ENCODE measurements at regions not wholly inside any gene's neighbourhood (a gene's known extent, or its start where the extent isn't known, plus 50 kb on each side); places are given as distances from the start of the nearest gene placed in this dataset.

GRCh38 chr11:24157316-24157715, 339.5 kb upstream of the LUZP2 start:
- TF ChIP-seq CTCF (IDR thresholded peaks at IDR 0.05; ENCODE audit: low read depth, low read length) (no peak), EZH2phosphoT487 (IDR thresholded peaks at IDR 0.05; ENCODE audit: low read depth) (no peak)
